ENCODE measurements at regions not wholly inside any gene's neighbourhood (a gene's known extent, or its start where the extent isn't known, plus 50 kb on each side); places are given as distances from the start of the nearest gene placed in this dataset.

- Histone ChIP-seq H4K20me1 (ENCODE audit: insufficient read depth) (no peaks in the 10 kb centered on the region), H3K36me3 (ENCODE audit: insufficient read depth, low read length) (no peaks in the 10 kb centered on the region), H3K9me3 (ENCODE audit: low read length) (no peaks in the 10 kb centered on the region), H3K27me3 (ENCODE audit: insufficient read depth, low read depth, low read length) (no peaks in the 10 kb centered on the region), H3K79me2 (replicated peaks; ENCODE audit: insufficient read depth, low read length) (no peaks in the 10 kb centered on the region), H3F3A (ENCODE audit: insufficient read depth, low read length, poor library complexity, severe bottlenecking) (no peaks in the 10 kb centered on the region), H3K9me2 (ENCODE audit: insufficient read depth, low read length) (no peaks in the 10 kb centered on the region), H3K27ac (ENCODE audit: low read length) (no peak overlapping the region), H3K4me3 (ENCODE audit: low read length) (no peak overlapping the region), H3K9ac (ENCODE audit: low read length) (no peak overlapping the region), H2AFZ (ENCODE audit: low read depth, low read length) (no peak overlapping the region), H3K4me2 (ENCODE audit: low read length) (no peak overlapping the region)
- TF ChIP-seq TAF1 (IDR thresholded peaks at IDR 0.05; ENCODE audit: low read depth) (no peak), REST (IDR thresholded peaks at IDR 0.05; ENCODE audit: borderline replicate concordance) (no peak), CTCF (IDR thresholded peaks at IDR 0.05; ENCODE audit: poor library complexity, severe bottlenecking) (no peak), RAD21 (conservative IDR thresholded peaks at IDR 0.05) (no peak), MXI1 (conservative IDR thresholded peaks at IDR 0.05; ENCODE audit: poor library complexity, severe bottlenecking) (no peak), POLR2AphosphoS5 (IDR thresholded peaks at IDR 0.05) (no peak), EZH2 (IDR thresholded peaks at IDR 0.05; ENCODE audit: borderline replicate concordance, insufficient read depth, low read length, poor library complexity, severe bottlenecking) (no peak), EP300 (conservative IDR thresholded peaks at IDR 0.05; ENCODE audit: poor library complexity, severe bottlenecking) (no peak), SMC3 (conservative IDR thresholded peaks at IDR 0.05; ENCODE audit: poor library complexity) (no peak)
Observed at GRCh38 chr12:46461459-46461858, 88.9 kb upstream of the SLC38A2 start.

GRCh38 chr12:46460682-46461210, 88.2 kb upstream of the SLC38A2 start:
- no peaks in the 10 kb centered on the region for H3K27me3 ChIP-seq (ENCODE audit: insufficient read depth, low read depth, low read length)
- H3F3A ChIP-seq (ENCODE audit: insufficient read depth, low read length, poor library complexity, severe bottlenecking), result no peaks in the 10 kb centered on the region
- TF ChIP-seq EZH2 (IDR thresholded peaks at IDR 0.05; ENCODE audit: borderline replicate concordance, insufficient read depth, low read length, poor library complexity, severe bottlenecking) (no peak), SMC3 (conservative IDR thresholded peaks at IDR 0.05; ENCODE audit: poor library complexity) (no peak), TAF1 (IDR thresholded peaks at IDR 0.05; ENCODE audit: low read depth) (no peak), CTCF (IDR thresholded peaks at IDR 0.05; ENCODE audit: poor library complexity, severe bottlenecking) (no peak), REST (IDR thresholded peaks at IDR 0.05; ENCODE audit: borderline replicate concordance) (no peak), RAD21 (conservative IDR thresholded peaks at IDR 0.05) (no peak), EP300 (conservative IDR thresholded peaks at IDR 0.05; ENCODE audit: poor library complexity, severe bottlenecking) (no peak), POLR2AphosphoS5 (IDR thresholded peaks at IDR 0.05) (no peak), MXI1 (conservative IDR thresholded peaks at IDR 0.05; ENCODE audit: poor library complexity, severe bottlenecking) (no peak)
- no peak overlapping the region for H3K9ac ChIP-seq (ENCODE audit: low read length)
- H3K79me2 ChIP-seq (replicated peaks; ENCODE audit: insufficient read depth, low read length), result no peaks in the 10 kb centered on the region
- no peak overlapping the region for H3K4me2 ChIP-seq (ENCODE audit: low read length)
- no peaks in the 10 kb centered on the region for H3K9me3 ChIP-seq (ENCODE audit: low read length)
- H2AFZ ChIP-seq (ENCODE audit: low read depth, low read length), result no peak overlapping the region
- no peaks in the 10 kb centered on the region for H3K36me3 ChIP-seq (ENCODE audit: insufficient read depth, low read length)
- no peaks in the 10 kb centered on the region for H3K9me2 ChIP-seq (ENCODE audit: insufficient read depth, low read length)
- H4K20me1 ChIP-seq (ENCODE audit: insufficient read depth), result no peaks in the 10 kb centered on the region
- no peak overlapping the region for H3K4me3 ChIP-seq (ENCODE audit: low read length)
- no peak overlapping the region for H3K27ac ChIP-seq (ENCODE audit: low read length)
